K562 (cell line): ENCODE measurements at regions not wholly inside any gene's neighbourhood (a gene's known extent, or its start where the extent isn't known, plus 50 kb on each side); places are given as distances from the start of the nearest gene placed in this dataset.

Source experiments
- ATAC-seq: fragments of 200-7000 bp; cut with Tn5 transposase; 3 replicates; pipeline ENCODE4 v1.9.1; 2020; ENCODE audit warnings: moderate library complexity
- BruUV-seq: library from RNA; stranded (reverse); fragments of 400-500 nt; replicated peaks from 2 replicates; lab custom pipeline; 2021; lab: Mats Ljungman, UMichigan
- CTCF ChIA-PET: fragments of 300-600 bp; formaldehyde crosslinking; extraction: SDS; loops from one replicate; lab custom pipeline; 2021; ENCODE audit warnings: low intra/inter-chr PET ratio; lab: Yijun Ruan, JAX
- POLR2A ChIA-PET: fragments of 300-600, 350-650 bp; sonication (Branson Sonifier 250); formaldehyde crosslinking; extraction: SDS; loops from one replicate; lab custom pipeline; 2021; ENCODE audit warnings: antibody characterized with exemption, inconsistent platforms; lab: Yijun Ruan, JAX
- DNase-seq, 4 experiments: peaks; one replicate each; pipeline versions ENCODE4 v3.0.0 to v3.0.0-alpha.2; 2011 to 2018; ENCODE audit warnings: low spot score in 3 of 4, mixed read lengths in 3 of 4; ENCODE audit errors: extremely low read depth in 1 of 4
- FAIRE-seq: peaks from 2 replicates; lab custom pipeline; 2011; peaks lifted over from hg19 to GRCh38; lab: Jason Lieb, UNC
- H2AFZ ChIP-seq: 2 replicates; pipeline ENCODE4 v1.6.0; 2011; ENCODE audit warnings: low read depth, low read length, control low read depth, inconsistent platforms
- H3K27ac ChIP-seq: fragments of 200-600 bp; 3 replicates; pipeline ENCODE4 v1.8.0; 2011; ENCODE audit warnings: low read depth, mild to moderate bottlenecking, control low read depth, inconsistent platforms, low read length, moderate library complexity, mixed read lengths; ENCODE audit errors: extremely low read depth
- H3K27me3 ChIP-seq, 2 experiments: fragments of 300-600 bp in 1 of 2; 2 replicates in 1 of 2; 3 replicates in 1 of 2; pipeline versions ENCODE4 v1.6.0 to v1.8.0; 2011; ENCODE audit warnings: inconsistent platforms in 2 of 2, low read length in 2 of 2, mild to moderate bottlenecking in 1 of 2, mixed read lengths in 1 of 2, moderate library complexity in 1 of 2; ENCODE audit not compliant: control insufficient read depth in 2 of 2, insufficient read depth in 2 of 2
- H3K36me3 ChIP-seq: fragments of 300-600 bp; 3 replicates; pipeline ENCODE4 v1.8.0; 2011; ENCODE audit warnings: mild to moderate bottlenecking, low read length, inconsistent platforms; ENCODE audit not compliant: control insufficient read depth, insufficient read depth
- H3K4me1 ChIP-seq, 2 experiments: fragments of 200-600 bp in 1 of 2; replicated peaks in 1 of 2; 2 replicates in 1 of 2; 3 replicates in 1 of 2; pipeline versions ENCODE4 v1.5.1 to v1.8.0; 2011; ENCODE audit warnings: inconsistent platforms in 2 of 2, low read length in 2 of 2, mild to moderate bottlenecking in 1 of 2, mixed read lengths in 1 of 2, moderate library complexity in 1 of 2; ENCODE audit not compliant: control insufficient read depth in 2 of 2, insufficient read depth in 2 of 2
- H3K4me2 ChIP-seq: 2 replicates; pipeline ENCODE4 v1.6.1; 2011; ENCODE audit warnings: low read length, control low read depth, inconsistent platforms, mixed read lengths; ENCODE audit not compliant: insufficient read depth
- H3K4me3 ChIP-seq: fragments of 200-600 bp; sonication (generic), shearing (Covaris generic); 2 replicates; pipeline ENCODE4 v1.5.1; 2016; ENCODE audit warnings: control low read depth, inconsistent platforms
- H3K79me2 ChIP-seq: fragments of 200-600 bp; 3 replicates; pipeline ENCODE4 v1.8.0; 2011; ENCODE audit warnings: low read length, inconsistent platforms; ENCODE audit not compliant: control insufficient read depth, insufficient read depth
- H3K9ac ChIP-seq, 2 experiments: 2 replicates each; pipeline versions ENCODE4 v1.6.0 to v1.6.1; 2011; ENCODE audit warnings: low read depth in 2 of 2, low read length in 2 of 2, control low read depth in 1 of 2, inconsistent platforms in 1 of 2, mild to moderate bottlenecking in 1 of 2, mixed read lengths in 1 of 2; ENCODE audit not compliant: insufficient read depth in 1 of 2
- H3K9me1 ChIP-seq: one replicate; pipeline ENCODE4 v1.6.0; 2011; ENCODE audit warnings: inconsistent platforms, mild to moderate bottlenecking, low read length, moderate library complexity; ENCODE audit not compliant: control insufficient read depth, insufficient read depth
- H3K9me3 ChIP-seq: replicated peaks from 2 replicates; pipeline ENCODE4 v1.5.1; 2011; ENCODE audit warnings: low read depth, low read length, inconsistent platforms; ENCODE audit not compliant: control insufficient read depth, insufficient read depth
- H4K20me1 ChIP-seq: replicated peaks from 2 replicates; pipeline ENCODE4 v1.6.1; 2011; ENCODE audit warnings: low read length, inconsistent platforms, mixed read lengths; ENCODE audit not compliant: control insufficient read depth, insufficient read depth
- ADNP ChIP-seq: fragments of 200-800 bp; sonication (Bioruptor generic); IDR thresholded peaks from 2 replicates; pipeline ENCODE4 v1.6.1; 2016; ENCODE audit warnings: missing genetic modification characterization, missing compliant biosample characterization
- ARNT ChIP-seq, 2 experiments: fragments of 450-650 bp; IDR thresholded peaks; 2 replicates each; pipeline ENCODE4 v1.6.1; 2016; ENCODE audit warnings: mild to moderate bottlenecking in 1 of 2
- DEAF1 ChIP-seq: fragments of 450-650 bp; formaldehyde crosslinking; IDR thresholded peaks from 2 replicates; pipeline ENCODE4 v1.4.0; 2020; ENCODE audit warnings: mild to moderate bottlenecking, moderate library complexity
- EP300 ChIP-seq: IDR thresholded peaks from 2 replicates; pipeline ENCODE4 v1.6.1; 2012; ENCODE audit warnings: low read length, improper control_type of control experiment
- MED1 ChIP-seq: sonication (generic); formaldehyde crosslinking; IDR thresholded peaks from 2 replicates; pipeline ENCODE4 v1.8.1; 2023; ENCODE audit warnings: missing genetic modification reagents, borderline replicate concordance
- NFXL1 ChIP-seq: fragments of 450-650 bp; formaldehyde crosslinking; IDR thresholded peaks from 2 replicates; pipeline ENCODE4 v1.4.0; 2021; ENCODE audit warnings: mild to moderate bottlenecking
- PHF8 ChIP-seq: fragments of 200-600 bp; sonication (generic); IDR thresholded peaks from 2 replicates; pipeline ENCODE4 v1.6.1; 2012; ENCODE audit warnings: mixed run types, mild to moderate bottlenecking, inconsistent platforms, low read length, moderate library complexity, borderline replicate concordance
- SIRT6 ChIP-seq: IDR thresholded peaks from one replicate; pipeline ENCODE4 v1.6.1; 2012; ENCODE audit warnings: low read depth, mild to moderate bottlenecking, control low read depth, inconsistent platforms, low read length, moderate library complexity
- SMAD3 ChIP-seq: fragments of 450-650 bp; formaldehyde crosslinking; conservative IDR thresholded peaks from 2 replicates; pipeline ENCODE4 v1.4.0; 2020; ENCODE audit warnings: mild to moderate bottlenecking
- SP2 ChIP-seq: IDR thresholded peaks from 2 replicates; pipeline ENCODE4 v1.6.1; 2011; ENCODE audit warnings: mild to moderate bottlenecking, low read depth, low read length, moderate library complexity; ENCODE audit not compliant: poor library complexity, severe bottlenecking; ENCODE audit errors: extremely low read depth
- SREBF1 ChIP-seq: fragments of 150-350 bp; IDR thresholded peaks from 2 replicates; pipeline ENCODE4 v1.6.1; 2014; ENCODE audit warnings: antibody characterized with exemption, low read depth, low read length, borderline replicate concordance
- TCF15 ChIP-seq: fragments of 250-450 bp; sonication (Bioruptor Pico); IDR thresholded peaks from 2 replicates; pipeline ENCODE4 v1.8.0; 2022; ENCODE audit warnings: moderate library complexity, mild to moderate bottlenecking, inconsistent platforms
- ZNF133 ChIP-seq: fragments of 250-450 bp; sonication (Bioruptor Pico); IDR thresholded peaks from 2 replicates; pipeline ENCODE4 v1.4.0; 2020; ENCODE audit warnings: mild to moderate bottlenecking
- ZNF76 ChIP-seq: fragments of 250-450 bp; sonication (Bioruptor Pico); IDR thresholded peaks from 2 replicates; pipeline ENCODE4 v1.4.0; 2020; ENCODE audit warnings: mild to moderate bottlenecking, moderate library complexity, borderline replicate concordance
- WGBS: fragments of 100-300 bp; shearing (Covaris generic); methylation state at CpG from one replicate; pipeline ENCODE4 v1.1.6; 2016; ENCODE audit warnings: low coverage, mixed read lengths; ENCODE audit not compliant: insufficient coverage; ENCODE audit errors: missing lambda C conversion rate; 5-methylcytosine and 5-hydroxymethylcytosine counted together
- in situ Hi-C: fragments of 300-500 bp; cut with MboI; formaldehyde crosslinking; loops from 4 replicates; pipeline ENCODE4 v1.15.0; 2018; ENCODE audit warnings: inconsistent platforms, mixed read lengths
- intact Hi-C: fragments of 100-400 bp; cut with micrococcal nuclease; formaldehyde crosslinking; loops from 2 replicates; pipeline ENCODE4 v1.14.2; 2022

- Histone ChIP-seq H3K27me3 (no peaks in the 10 kb centered on the region), H3K4me3 (no peak overlapping the region), H3K9me1 (no peaks in the 10 kb centered on the region), H3K4me1 (no peaks in the 10 kb centered on the region), H4K20me1 (no peaks in the 10 kb centered on the region), H3K79me2 (no peaks in the 10 kb centered on the region), H3K27ac (no peak overlapping the region), H2AFZ (no peak overlapping the region), H3K9ac (no peak overlapping the region), H3K9me3 (no peaks in the 10 kb centered on the region; the same call in 1 of the 2 replicates), H3K36me3 (no peaks in the 10 kb centered on the region), H3K4me2 (no peak overlapping the region)
- POLR2A ChIA-PET: no interaction called here
- ATAC-seq (no peak), FAIRE-seq (no peak), DNase-seq (no peak)
- no TSS peak for BruUV-seq
- intact Hi-C loops (no loop called here), in situ Hi-C loops (no loop called here)
- CTCF ChIA-PET: no interaction called here
- 3% methylated on average over 10 of the region's 10 CpGs for WGBS
- TF ChIP-seq SP2: no peak
- no peak for TF ChIP-seq SREBF1
- TF ChIP-seq ZNF133 (CRISPR knock-in tag): no peak
- no peak for TF ChIP-seq NFXL1 (CRISPR knock-in tag)
- TF ChIP-seq, all 486 proteins: peak for 0
Measured at GRCh38 chr14:48937541-48938195, 648.5 kb downstream of the RPS29 start.

GRCh38 chr14:48936849-48937248 is 649.3 kb downstream of the RPS29 start:
- no peaks in the 10 kb centered on the region for H4K20me1 ChIP-seq
- no peaks in the 10 kb centered on the region for H3K9me1 ChIP-seq
- no TSS peak for BruUV-seq
- no peak for DNase-seq
- H3K9ac ChIP-seq: no peak overlapping the region
- no peaks in the 10 kb centered on the region for H3K27me3 ChIP-seq
- no peak overlapping the region for H2AFZ ChIP-seq
- no peak overlapping the region for H3K4me2 ChIP-seq
- in situ Hi-C loops (no loop called here), intact Hi-C loops (no loop called here)
- H3K4me1 ChIP-seq: no peaks in the 10 kb centered on the region
- no peak overlapping the region for H3K27ac ChIP-seq
- no peaks in the 10 kb centered on the region for H3K79me2 ChIP-seq
- no peaks in the 10 kb centered on the region for H3K36me3 ChIP-seq
- ChIA-PET POLR2A (no interaction called here), CTCF (no interaction called here)
- TF ChIP-seq ARNT (IDR thresholded peaks at IDR 0.05) (no peak), ADNP (tag) (no peak), DEAF1 (no peak), PHF8 (no peak), SIRT6 (no peak), TCF15 (CRISPR knock-in tag) (no peak), MED1 (CRISPR knock-in tag) (no peak), SMAD3 (CRISPR knock-in tag) (no peak), EP300 (no peak), ZNF76 (CRISPR knock-in tag) (no peak)
- no peak overlapping the region for H3K4me3 ChIP-seq
- 0% methylated on average over 1 of the region's 1 CpG for WGBS
- no peak for FAIRE-seq
- ATAC-seq: no peak
- H3K9me3 ChIP-seq: no peaks in the 10 kb centered on the region; the same call in 1 of the 2 replicates
